ENCODE measurements at regions not wholly inside any gene's neighbourhood (a gene's known extent, or its start where the extent isn't known, plus 50 kb on each side); places are given as distances from the start of the nearest gene placed in this dataset.
A peak's percentile ranks its signal among the peaks of the same experiment; 100 is the strongest.

- Histone ChIP-seq H3K4me1 (ENCODE audit: control insufficient read depth in 2 of 2, insufficient read depth in 2 of 2, low read length in 2 of 2) (no peaks in the 10 kb centered on the region), H3K9me3 (ENCODE audit: control insufficient read depth in 2 of 3, low read length in 3 of 3) (no peaks in the 10 kb centered on the region), H3K36me3 (ENCODE audit: control insufficient read depth in 2 of 3, insufficient read depth in 3 of 3, low read length in 3 of 3) (no peaks in the 10 kb centered on the region), H3K4me3 (ENCODE audit: low read length) (no peak overlapping the region), H3K27me3 (ENCODE audit: control insufficient read depth in 2 of 2, insufficient read depth in 2 of 2, low read length in 2 of 2) (no peaks in the 10 kb centered on the region), H3K27ac (ENCODE audit: low read depth, low read length) (no peak overlapping the region)
- H3K4me3 Mint-ChIP-seq = no peak overlapping the region
- peaks cover 0 to 9% (median 3%) of the 10 kb centered on the region in 11 donors for H3K9me3 Mint-ChIP-seq
- POLR2A ChIA-PET = no interaction called here
- no peak for DNase-seq
- no peak for ATAC-seq
- intact Hi-C loops (cut with micrococcal nuclease) = no loop called here
- peaks cover 3 to 61% (median 4%) of the 10 kb centered on the region in 5 donors for H3K27me3 Mint-ChIP-seq
- H3K27ac Mint-ChIP-seq = peak overlapping the region in 1 of 9 donors; percentile 5
- CTCF ChIA-PET = no interaction called here
- H3K36me3 Mint-ChIP-seq = peaks cover 0 to 3% (median 0%) of the 10 kb centered on the region in 5 donors
- no peaks in the 10 kb centered on the region for H3K4me1 Mint-ChIP-seq
Measured at GRCh38 chr3:193992425-193993037, 143.4 kb upstream of the HES1 start.

GRCh38 chr3:193996221-193996620 lies 139.7 kb upstream of the HES1 start:
- H3K27me3 ChIP-seq (ENCODE audit: control insufficient read depth in 2 of 2, insufficient read depth in 2 of 2, low read length in 2 of 2) = no peaks in the 10 kb centered on the region
- POLR2A ChIA-PET = no interaction called here
- H3K4me3 ChIP-seq (ENCODE audit: low read length) = no peak overlapping the region
- Mint-ChIP-seq H3K4me3 (no peak overlapping the region), H3K4me1 (peaks cover 0 to 4% (median 0%) of the 10 kb centered on the region in 7 donors), H3K27me3 (peaks cover 0 to 62% (median 14%) of the 10 kb centered on the region in 5 donors), H3K27ac (no peak overlapping the region), H3K9me3 (peaks cover 0 to 2% (median 0%) of the 10 kb centered on the region in 11 donors), H3K36me3 (no peaks in the 10 kb centered on the region)
- H3K4me1 ChIP-seq (ENCODE audit: control insufficient read depth in 2 of 2, insufficient read depth in 2 of 2, low read length in 2 of 2) = no peaks in the 10 kb centered on the region
- no peaks in the 10 kb centered on the region for H3K9me3 ChIP-seq (ENCODE audit: control insufficient read depth in 2 of 3, low read length in 3 of 3)
- no peaks in the 10 kb centered on the region for H3K36me3 ChIP-seq (ENCODE audit: control insufficient read depth in 2 of 3, insufficient read depth in 3 of 3, low read length in 3 of 3)
- no peak for DNase-seq
- CTCF ChIA-PET = no interaction called here
- H3K27ac ChIP-seq (ENCODE audit: low read depth, low read length) = no peak overlapping the region
- intact Hi-C loops (cut with micrococcal nuclease) = no loop called here
- ATAC-seq = no peak

- no peaks in the 10 kb centered on the region for H3K9me3 ChIP-seq (ENCODE audit: control insufficient read depth in 2 of 3, low read length in 3 of 3)
- ChIA-PET CTCF (no interaction called here), POLR2A (no interaction called here)
- H3K36me3 Mint-ChIP-seq = peaks cover 0 to 2% (median 0%) of the 10 kb centered on the region in 5 donors
- H3K27me3 Mint-ChIP-seq = peaks cover 2 to 60% (median 13%) of the 10 kb centered on the region in 5 donors
- peaks cover 0 to 1% (median 0%) of the 10 kb centered on the region in 11 donors for H3K9me3 Mint-ChIP-seq
- H3K27ac Mint-ChIP-seq = no peak overlapping the region
- DNase-seq (no peak), ATAC-seq (no peak)
- no peaks in the 10 kb centered on the region for H3K36me3 ChIP-seq (ENCODE audit: control insufficient read depth in 2 of 3, insufficient read depth in 3 of 3, low read length in 3 of 3)
- H3K27ac ChIP-seq (ENCODE audit: low read depth, low read length) = no peak overlapping the region
- no peak overlapping the region for H3K4me3 ChIP-seq (ENCODE audit: low read length)
- no peaks in the 10 kb centered on the region for H3K27me3 ChIP-seq (ENCODE audit: control insufficient read depth in 2 of 2, insufficient read depth in 2 of 2, low read length in 2 of 2)
- no peak overlapping the region for H3K4me3 Mint-ChIP-seq
- H3K4me1 ChIP-seq (ENCODE audit: control insufficient read depth in 2 of 2, insufficient read depth in 2 of 2, low read length in 2 of 2) = no peaks in the 10 kb centered on the region
- intact Hi-C loops (cut with micrococcal nuclease) = no loop called here
- peaks cover 0 to 4% (median 1%) of the 10 kb centered on the region in 7 donors for H3K4me1 Mint-ChIP-seq
Measured at GRCh38 chr3:193996641-193997089, 139.3 kb upstream of the HES1 start.

GRCh38 chr3:193997228-193998122 lies 138.5 kb upstream of the HES1 start:
- H3K4me1 Mint-ChIP-seq = peaks cover 0 to 8% (median 4%) of the 10 kb centered on the region in 7 donors
- Histone ChIP-seq H3K9me3 (ENCODE audit: control insufficient read depth in 2 of 3, low read length in 3 of 3) (no peaks in the 10 kb centered on the region), H3K4me1 (ENCODE audit: control insufficient read depth in 2 of 2, insufficient read depth in 2 of 2, low read length in 2 of 2) (no peaks in the 10 kb centered on the region), H3K27ac (ENCODE audit: low read depth, low read length) (no peak overlapping the region), H3K36me3 (ENCODE audit: control insufficient read depth in 2 of 3, insufficient read depth in 3 of 3, low read length in 3 of 3) (no peaks in the 10 kb centered on the region), H3K27me3 (ENCODE audit: control insufficient read depth in 2 of 2, insufficient read depth in 2 of 2, low read length in 2 of 2) (no peaks in the 10 kb centered on the region), H3K4me3 (ENCODE audit: low read length) (no peak overlapping the region)
- intact Hi-C loops (cut with micrococcal nuclease) = no loop called here
- no peak overlapping the region for H3K27ac Mint-ChIP-seq
- POLR2A ChIA-PET = no interaction called here
- H3K4me3 Mint-ChIP-seq = no peak overlapping the region
- peaks cover 10 to 62% (median 19%) of the 10 kb centered on the region in 5 donors for H3K27me3 Mint-ChIP-seq
- CTCF ChIA-PET = no interaction called here
- ATAC-seq = no peak
- H3K9me3 Mint-ChIP-seq = no peaks in the 10 kb centered on the region
- H3K36me3 Mint-ChIP-seq = peaks cover 0 to 4% (median 0%) of the 10 kb centered on the region in 5 donors
- DNase-seq = no peak

GRCh38 chr3:193998123-193998448 lies 137.9 kb upstream of the HES1 start:
- no peaks in the 10 kb centered on the region for H3K4me1 ChIP-seq (ENCODE audit: control insufficient read depth in 2 of 2, insufficient read depth in 2 of 2, low read length in 2 of 2)
- Mint-ChIP-seq H3K9me3 (no peaks in the 10 kb centered on the region), H3K27ac (no peak overlapping the region), H3K36me3 (peaks cover 0 to 4% (median 0%) of the 10 kb centered on the region in 5 donors), H3K4me3 (no peak overlapping the region), H3K4me1 (peaks cover 0 to 10% (median 5%) of the 10 kb centered on the region in 7 donors), H3K27me3 (peaks cover 13 to 61% (median 21%) of the 10 kb centered on the region in 5 donors)
- H3K27ac ChIP-seq (ENCODE audit: low read depth, low read length) = no peak overlapping the region
- H3K27me3 ChIP-seq (ENCODE audit: control insufficient read depth in 2 of 2, insufficient read depth in 2 of 2, low read length in 2 of 2) = no peaks in the 10 kb centered on the region
- CTCF ChIA-PET = no interaction called here
- no peak for ATAC-seq
- POLR2A ChIA-PET = no interaction called here
- no peaks in the 10 kb centered on the region for H3K9me3 ChIP-seq (ENCODE audit: control insufficient read depth in 2 of 3, low read length in 3 of 3)
- H3K4me3 ChIP-seq (ENCODE audit: low read length) = no peak overlapping the region
- no peaks in the 10 kb centered on the region for H3K36me3 ChIP-seq (ENCODE audit: control insufficient read depth in 2 of 3, insufficient read depth in 3 of 3, low read length in 3 of 3)
- no peak for DNase-seq
- intact Hi-C loops (cut with micrococcal nuclease) = no loop called here

- ChIA-PET POLR2A (no interaction called here), CTCF (no interaction called here)
- Histone ChIP-seq H3K4me3 (ENCODE audit: low read length) (no peak overlapping the region), H3K36me3 (ENCODE audit: control insufficient read depth in 2 of 3, insufficient read depth in 3 of 3, low read length in 3 of 3) (no peaks in the 10 kb centered on the region), H3K4me1 (ENCODE audit: control insufficient read depth in 2 of 2, insufficient read depth in 2 of 2, low read length in 2 of 2) (no peaks in the 10 kb centered on the region), H3K27me3 (ENCODE audit: control insufficient read depth in 2 of 2, insufficient read depth in 2 of 2, low read length in 2 of 2) (no peaks in the 10 kb centered on the region), H3K9me3 (ENCODE audit: control insufficient read depth in 2 of 3, low read length in 3 of 3) (no peaks in the 10 kb centered on the region), H3K27ac (ENCODE audit: low read depth, low read length) (no peak overlapping the region)
- Mint-ChIP-seq H3K36me3 (peaks cover 0 to 4% (median 0%) of the 10 kb centered on the region in 5 donors), H3K4me1 (peaks cover 0 to 15% (median 9%) of the 10 kb centered on the region in 7 donors), H3K27ac (no peak overlapping the region), H3K4me3 (no peak overlapping the region), H3K27me3 (peaks cover 19 to 61% (median 26%) of the 10 kb centered on the region in 5 donors), H3K9me3 (no peaks in the 10 kb centered on the region)
- intact Hi-C loops (cut with micrococcal nuclease) = no loop called here
- no peak for ATAC-seq
- DNase-seq = no peak
Measured at GRCh38 chr3:193998628-193999195, 137.2 kb upstream of the HES1 start.
